ENCODE measurements at regions not wholly inside any gene's neighbourhood (a gene's known extent, or its start where the extent isn't known, plus 50 kb on each side); places are given as distances from the start of the nearest gene placed in this dataset.

GRCh38 chr7:156004265-156005201 is 192.3 kb upstream of the SHH start (continued):
- no peak for TF ChIP-seq USF2 (IDR thresholded peaks at IDR 0.05; ENCODE audit: low read depth, low read length)

- H3K4me1 ChIP-seq (ENCODE audit: control insufficient read depth, insufficient read depth, low read length) = no peaks in the 10 kb centered on the region
- no peak overlapping the region for H3K23ac ChIP-seq (ENCODE audit: low read depth, low read length)
- no peak overlapping the region for H3K14ac ChIP-seq (replicated peaks; ENCODE audit: low read depth, low read length)
- CTCF ChIA-PET = interaction anchor here (0.6 kb wide), 1 partner anchor 152 kb away, joined by 3 read pairs; no protein-coding TSS in a partner anchor
- no peak overlapping the region for H2BK20ac ChIP-seq (ENCODE audit: low read depth, low read length)
- H2AK5ac ChIP-seq (ENCODE audit: low read depth, low read length) = no peak overlapping the region
- no peaks in the 10 kb centered on the region for H3K27me3 ChIP-seq (ENCODE audit: control insufficient read depth, insufficient read depth, low read length)
- in situ Hi-C loops (cut with MboI; ENCODE audit: low sequenced_read_pairs) (no loop called here), dilution Hi-C loops (cut with HindIII; ENCODE audit: low sequenced_read_pairs, unreplicated experiment) (no loop called here), intact Hi-C loops (cut with micrococcal nuclease) (no loop called here)
- no peak overlapping the region for H2AFZ ChIP-seq (replicated peaks; ENCODE audit: low read length, poor library complexity)
- H3K9me1 ChIP-seq (ENCODE audit: insufficient read depth, low read length) = no peaks in the 10 kb centered on the region
- no peak overlapping the region for H3K4me3 ChIP-seq (ENCODE audit: insufficient read depth, low read depth, low read length)
- H3K9ac ChIP-seq (ENCODE audit: low read depth, low read length) = no peak overlapping the region
- H2AK9ac ChIP-seq (replicated peaks; ENCODE audit: low read depth, low read length, poor library complexity) = no peak overlapping the region
- no peak overlapping the region for H4K8ac ChIP-seq (ENCODE audit: low read depth in 2 of 2, low read length in 2 of 2)
- no peak overlapping the region for H2BK5ac ChIP-seq (ENCODE audit: low read depth, low read length, poor library complexity, severe bottlenecking)
- no peak overlapping the region for H2BK15ac ChIP-seq (ENCODE audit: low read depth, low read length)
- no peak overlapping the region for H3K4ac ChIP-seq (ENCODE audit: low read depth, low read length)
- no peak overlapping the region for H3K56ac ChIP-seq (ENCODE audit: extremely low read depth, insufficient read depth, low read length)
- DNase-seq (no peak), ATAC-seq (ENCODE audit: low read depth) (no peak)
- no peaks in the 10 kb centered on the region for H3K36me3 ChIP-seq (ENCODE audit: control insufficient read depth, insufficient read depth, low read length)
- H3K27ac ChIP-seq (ENCODE audit: insufficient read depth, low read length) = no peak overlapping the region
- WGBS, 2 experiments (ENCODE audit: extremely low coverage in 2 of 2, insufficient read length in 1 of 2) = 39% methylated on average over 5 of the region's 22 CpGs; no CpG with 5 or more reads in 1 of the 2 experiments
- H3K9me3 ChIP-seq (ENCODE audit: control insufficient read depth, insufficient read depth, low read length) = peaks cover 40% of the 10 kb centered on the region
- H2BK120ac ChIP-seq (ENCODE audit: low read depth, low read length) = no peak overlapping the region
- H3K79me1 ChIP-seq (ENCODE audit: low read depth in 1 of 2, low read length in 2 of 2) = no peaks in the 10 kb centered on the region
- H3K4me2 ChIP-seq (ENCODE audit: low read depth, low read length) = no peak overlapping the region
- no peak overlapping the region for H4K5ac ChIP-seq (ENCODE audit: low read depth, low read length)
- BruUV-seq (replicated peaks) = no TSS peak
- H4K20me1 ChIP-seq (ENCODE audit: insufficient read depth, low read length) = no peaks in the 10 kb centered on the region
- POLR2A ChIA-PET (ENCODE audit: unreplicated experiment) = no interaction called here
- H4K91ac ChIP-seq (ENCODE audit: insufficient read depth, low read depth, low read length) = no peak overlapping the region
- no peak overlapping the region for H3K18ac ChIP-seq (ENCODE audit: low read depth, low read length)
- TF ChIP-seq FOS (IDR thresholded peaks at IDR 0.05; ENCODE audit: low read depth, low read length) (no peak), CTCF (conservative IDR thresholded peaks at IDR 0.05; ENCODE audit: low read depth, low read length) (no peak), RAD21 (IDR thresholded peaks at IDR 0.05; ENCODE audit: low read length) (no peak), RFX5 (IDR thresholded peaks at IDR 0.05; ENCODE audit: low read depth, low read length) (no peak), SMC3 (IDR thresholded peaks at IDR 0.05; ENCODE audit: low read depth, low read length) (no peak), MAFK (IDR thresholded peaks at IDR 0.05; ENCODE audit: low read depth, low read length) (no peak), NFE2L2 (IDR thresholded peaks at IDR 0.05; ENCODE audit: low read depth, low read length) (no peak), MAZ (IDR thresholded peaks at IDR 0.05; ENCODE audit: borderline replicate concordance, low read depth, low read length) (no peak)
Observed at GRCh38 chr7:156003220-156004162, 191.2 kb upstream of the SHH start.
